Panc1 (cell line): ENCODE measurements at regions not wholly inside any gene's neighbourhood (a gene's known extent, or its start where the extent isn't known, plus 50 kb on each side); places are given as distances from the start of the nearest gene placed in this dataset.

Source experiments
- CTCF ChIP-seq: fragments of 450-650 bp; IDR thresholded peaks from 2 replicates; pipeline ENCODE4 v1.5.1; 2017; ENCODE audit warnings: mild to moderate bottlenecking
- POLR2AphosphoS5 ChIP-seq: IDR thresholded peaks from 2 replicates; pipeline ENCODE4 v1.6.1; 2012; ENCODE audit warnings: mild to moderate bottlenecking, low read depth, low read length, moderate library complexity
- REST ChIP-seq, 2 experiments: IDR thresholded peaks; 2 replicates each; pipeline ENCODE4 v1.6.1; 2011 to 2012; ENCODE audit warnings: low read depth in 2 of 2, control low read depth in 1 of 2, low read length in 1 of 2, mild to moderate bottlenecking in 1 of 2, moderate library complexity in 1 of 2; ENCODE audit not compliant: insufficient read depth in 1 of 2
- SIN3A ChIP-seq: IDR thresholded peaks from 2 replicates; pipeline ENCODE4 v1.6.1; 2012; ENCODE audit warnings: low read depth, mild to moderate bottlenecking, low read length, moderate library complexity, borderline replicate concordance; ENCODE audit not compliant: insufficient read depth
- TCF7L2 ChIP-seq: IDR thresholded peaks from 2 replicates; pipeline ENCODE4 v1.6.1; 2011; ENCODE audit warnings: mild to moderate bottlenecking, low read depth, low read length, inconsistent platforms

GRCh38 chr12:75600146-75600545 lies 88.7 kb upstream of the KRR1 start:
- no peak for TF ChIP-seq CTCF
- no peak for TF ChIP-seq POLR2AphosphoS5
- no peak for TF ChIP-seq REST (IDR thresholded peaks at IDR 0.05; ENCODE audit: insufficient read depth in 1 of 2, low read depth in 2 of 2, low read length in 1 of 2)
- TF ChIP-seq SIN3A = no peak
- no peak for TF ChIP-seq TCF7L2
